Osteocyte (in vitro differentiated cells): ENCODE measurements at regions not wholly inside any gene's neighbourhood (a gene's known extent, or its start where the extent isn't known, plus 50 kb on each side); places are given as distances from the start of the nearest gene placed in this dataset.

Experiments
- DNase-seq: peaks from one replicate; pipeline ENCODE4 v3.0.0; 2021; ENCODE audit warnings: mixed read lengths; ENCODE audit not compliant: unreplicated experiment; ENCODE audit errors: extremely low spot score
- H3K27ac Mint-ChIP-seq: one replicate; pipeline ENCODE4 v1.8.0; 2021; ENCODE audit warnings: mild to moderate bottlenecking, mixed read lengths; ENCODE audit not compliant: unreplicated experiment
- H3K27me3 Mint-ChIP-seq: one replicate; pipeline ENCODE4 v1.8.0; 2021; ENCODE audit warnings: mixed read lengths; ENCODE audit not compliant: unreplicated experiment
- H3K36me3 Mint-ChIP-seq: one replicate; pipeline ENCODE4 v1.8.0; 2021; ENCODE audit warnings: mixed read lengths; ENCODE audit not compliant: unreplicated experiment
- H3K4me1 Mint-ChIP-seq: one replicate; pipeline ENCODE4 v1.8.0; 2021; ENCODE audit warnings: mixed read lengths; ENCODE audit not compliant: unreplicated experiment
- H3K4me3 Mint-ChIP-seq: one replicate; pipeline ENCODE4 v1.8.0; 2021; ENCODE audit warnings: mild to moderate bottlenecking, moderate library complexity, mixed read lengths; ENCODE audit not compliant: unreplicated experiment
- H3K9me3 Mint-ChIP-seq: one replicate; pipeline ENCODE4 v1.8.0; 2021; ENCODE audit warnings: mixed read lengths; ENCODE audit not compliant: unreplicated experiment
- CTCF ChIP-seq: fragments of 200-600 bp; sonication (generic); IDR thresholded peaks from 2 replicates; pipeline ENCODE4 v1.5.0; 2021; ENCODE audit warnings: antibody characterized with exemption, mild to moderate bottlenecking, moderate library complexity

- Mint-ChIP-seq H3K4me3 (no peak overlapping the region), H3K9me3 (no peaks in the 10 kb centered on the region), H3K4me1 (peaks cover 15% of the 10 kb centered on the region), H3K27me3 (no peaks in the 10 kb centered on the region), H3K27ac (no peak overlapping the region), H3K36me3 (no peaks in the 10 kb centered on the region)
- no peak for DNase-seq
- TF ChIP-seq CTCF, result no peak
These were observed 82.8 kb downstream of the MARCHF4 start for GRCh38 chr2:216289470-216289869.

GRCh38 chr2:216287251-216287650, 85.0 kb downstream of the MARCHF4 start:
- H3K27me3 Mint-ChIP-seq, result no peaks in the 10 kb centered on the region
- no peaks in the 10 kb centered on the region for H3K36me3 Mint-ChIP-seq
- no peak for DNase-seq
- no peak for TF ChIP-seq CTCF
- no peak overlapping the region for H3K4me3 Mint-ChIP-seq
- H3K4me1 Mint-ChIP-seq, result peaks cover 15% of the 10 kb centered on the region
- H3K9me3 Mint-ChIP-seq, result no peaks in the 10 kb centered on the region
- no peak overlapping the region for H3K27ac Mint-ChIP-seq

GRCh38 chr2:216286616-216287231, 85.6 kb downstream of the MARCHF4 start:
- Mint-ChIP-seq H3K9me3 (no peaks in the 10 kb centered on the region), H3K4me1 (peaks cover 20% of the 10 kb centered on the region), H3K27me3 (no peaks in the 10 kb centered on the region), H3K27ac (no peak overlapping the region), H3K36me3 (no peaks in the 10 kb centered on the region), H3K4me3 (no peak overlapping the region)
- TF ChIP-seq CTCF, result no peak
- DNase-seq, result no peak

- Mint-ChIP-seq H3K27me3 (no peaks in the 10 kb centered on the region), H3K9me3 (no peaks in the 10 kb centered on the region), H3K4me1 (peaks cover 23% of the 10 kb centered on the region), H3K4me3 (no peak overlapping the region), H3K27ac (no peak overlapping the region), H3K36me3 (no peaks in the 10 kb centered on the region)
- DNase-seq, result no peak
- no peak for TF ChIP-seq CTCF
These were observed 86.6 kb downstream of the MARCHF4 start for GRCh38 chr2:216285701-216286100.

DNA sequence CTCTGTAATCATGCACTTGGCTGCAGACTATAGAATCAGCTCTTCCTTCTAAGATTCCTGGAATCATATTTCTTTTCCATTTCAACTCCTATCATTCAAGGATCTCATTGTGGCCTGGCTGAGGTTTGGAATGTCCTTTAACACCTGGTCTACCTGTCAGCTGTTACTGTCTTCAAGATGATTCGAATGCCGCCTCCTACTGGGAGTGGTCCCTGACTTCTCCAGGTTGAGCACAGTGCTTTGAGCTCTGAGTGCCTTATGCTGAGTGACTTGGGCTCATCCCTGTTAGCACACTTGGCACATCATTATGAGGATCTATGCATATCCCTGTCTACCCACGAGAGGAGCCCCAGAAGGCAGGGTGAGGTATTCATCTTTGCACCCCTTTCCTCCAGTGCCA, 87.6 kb downstream of the MARCHF4 start:
- no peak overlapping the region for H3K4me3 Mint-ChIP-seq
- H3K36me3 Mint-ChIP-seq, result no peaks in the 10 kb centered on the region
- TF ChIP-seq CTCF, result no peak
- no peaks in the 10 kb centered on the region for H3K27me3 Mint-ChIP-seq
- peaks cover 23% of the 10 kb centered on the region for H3K4me1 Mint-ChIP-seq
- no peaks in the 10 kb centered on the region for H3K9me3 Mint-ChIP-seq
- no peak for DNase-seq
- no peak overlapping the region for H3K27ac Mint-ChIP-seq
